T-helper 1 cell (primary cell): ENCODE measurements at regions not wholly inside any gene's neighbourhood (a gene's known extent, or its start where the extent isn't known, plus 50 kb on each side); places are given as distances from the start of the nearest gene placed in this dataset.
A peak's percentile ranks its signal among the peaks of the same experiment; 100 is the strongest.

Experiments
- DNase-seq, 5 donors: peaks; one replicate each; pipeline ENCODE4 v3.0.0-alpha.2; 2012 to 2020

GRCh38 chr12:124411281-124411878 is 116.5 kb downstream of the RFLNA start:
- no peak for DNase-seq

GRCh38 chr12:124410354-124411175 is 115.7 kb downstream of the RFLNA start:
- DNase-seq, result no peak

GRCh38 chr12:124408822-124409517 is 114.1 kb downstream of the RFLNA start:
- no peak for DNase-seq

GRCh38 chr12:124407074-124407473 is 112.2 kb downstream of the RFLNA start:
- no peak for DNase-seq

- no peak for DNase-seq
Observed at GRCh38 chr12:124406043-124406442, 111.2 kb downstream of the RFLNA start.

GRCh38 chr12:124405592-124405991 is 110.7 kb downstream of the RFLNA start:
- no peak for DNase-seq

- DNase-seq, result no peak
Observed at GRCh38 chr12:124405151-124405550, 110.3 kb downstream of the RFLNA start.

- DNase-seq, result no peak
Observed at GRCh38 chr12:124404162-124404784, 109.4 kb downstream of the RFLNA start.

GRCh38 chr12:124403273-124403672 is 108.4 kb downstream of the RFLNA start:
- DNase-seq, result no peak

- DNase-seq, result no peak
Observed at GRCh38 chr12:124402248-124403066, 107.6 kb downstream of the RFLNA start.

GRCh38 chr12:124401704-124402221 is 106.9 kb downstream of the RFLNA start:
- no peak for DNase-seq

- DNase-seq, result no peak
Observed at GRCh38 chr12:124400124-124400523, 105.2 kb downstream of the RFLNA start.

GRCh38 chr12:124399622-124400021 is 104.7 kb downstream of the RFLNA start:
- DNase-seq, result peak in 1 of 5 donors; percentile 15

GRCh38 chr12:124398578-124399227 is 103.8 kb downstream of the RFLNA start:
- no peak for DNase-seq

GRCh38 chr12:124397807-124398577 is 103.1 kb downstream of the RFLNA start:
- DNase-seq, result no peak

GRCh38 chr12:124397399-124397679 is 102.4 kb downstream of the RFLNA start:
- DNase-seq, result no peak

GRCh38 chr12:124396544-124397398 is 101.9 kb downstream of the RFLNA start:
- no peak for DNase-seq

- DNase-seq, result no peak
Observed at GRCh38 chr12:124395986-124396385, 101.1 kb downstream of the RFLNA start.

GRCh38 chr12:124395284-124395752 is 100.4 kb downstream of the RFLNA start:
- DNase-seq, result no peak
